ENCODE measurements at regions not wholly inside any gene's neighbourhood (a gene's known extent, or its start where the extent isn't known, plus 50 kb on each side); places are given as distances from the start of the nearest gene placed in this dataset.

DNA sequence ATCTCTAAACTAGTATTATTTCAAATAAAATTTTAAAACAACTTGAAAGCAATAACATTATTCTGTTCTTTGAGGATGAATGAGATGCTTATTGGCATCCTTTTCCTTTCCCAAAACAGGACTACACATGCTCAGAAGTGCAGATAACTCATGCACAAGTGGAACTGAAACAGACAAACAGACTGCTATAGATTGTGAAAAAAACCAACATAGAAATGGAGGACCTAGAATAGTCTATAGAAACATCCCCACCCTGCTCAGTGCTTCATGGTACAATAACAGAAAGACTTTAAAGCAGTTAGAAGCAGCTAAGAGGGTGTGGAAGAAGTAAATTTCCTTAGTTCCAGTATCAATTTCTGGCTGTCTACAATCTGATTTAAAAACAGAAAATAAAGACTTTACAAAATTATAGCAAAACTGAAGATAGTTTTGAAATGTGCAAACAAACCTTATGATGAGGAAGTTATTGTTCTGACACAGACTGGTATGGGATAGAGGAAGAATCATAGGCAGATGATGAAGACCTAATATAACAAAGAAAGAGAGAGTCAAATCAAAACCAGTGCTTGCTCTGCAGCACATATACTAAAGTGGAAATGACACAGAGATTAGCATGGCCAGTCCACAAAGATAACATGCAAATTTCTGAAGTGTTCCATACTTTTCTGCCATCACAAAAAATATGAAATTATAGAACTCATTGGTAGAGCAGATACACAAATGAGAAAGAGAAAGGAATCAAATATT lies 1025.4 kb downstream of the SQOR start:
- intact Hi-C loops (cut with micrococcal nuclease) (no loop called here), in situ Hi-C loops (cut with MboI; ENCODE audit: low sequenced_read_pairs) (no loop called here), dilution Hi-C loops (cut with HindIII; ENCODE audit: low sequenced_read_pairs, unreplicated experiment) (no loop called here)
- TF ChIP-seq MAFK (IDR thresholded peaks at IDR 0.05; ENCODE audit: low read depth, low read length) (no peak), RFX5 (IDR thresholded peaks at IDR 0.05; ENCODE audit: low read depth, low read length) (no peak), MXI1 (IDR thresholded peaks at IDR 0.05; ENCODE audit: borderline replicate concordance, low read depth, low read length) (no peak), FOS (IDR thresholded peaks at IDR 0.05; ENCODE audit: low read depth, low read length) (no peak), MAZ (IDR thresholded peaks at IDR 0.05; ENCODE audit: borderline replicate concordance, low read depth, low read length) (no peak), SMC3 (IDR thresholded peaks at IDR 0.05; ENCODE audit: low read depth, low read length) (no peak)
- H3K14ac ChIP-seq (replicated peaks; ENCODE audit: low read depth, low read length), result no peak overlapping the region
- H3K9me1 ChIP-seq (ENCODE audit: insufficient read depth, low read length), result no peaks in the 10 kb centered on the region
- H4K20me1 ChIP-seq (ENCODE audit: insufficient read depth, low read length), result no peaks in the 10 kb centered on the region
- H2AK9ac ChIP-seq (replicated peaks; ENCODE audit: low read depth, low read length, poor library complexity), result no peak overlapping the region
- H2AFZ ChIP-seq (replicated peaks; ENCODE audit: low read length, poor library complexity), result no peak overlapping the region
- no peak overlapping the region for H3K18ac ChIP-seq (ENCODE audit: low read depth, low read length)
- no peak overlapping the region for H3K9ac ChIP-seq (ENCODE audit: low read depth, low read length)
- no peaks in the 10 kb centered on the region for H3K36me3 ChIP-seq (ENCODE audit: control insufficient read depth, insufficient read depth, low read length)
- no peak for DNase-seq
- no peaks in the 10 kb centered on the region for H3K9me3 ChIP-seq (ENCODE audit: control insufficient read depth, insufficient read depth, low read length)
- ChIA-PET POLR2A (ENCODE audit: unreplicated experiment) (no interaction called here), CTCF (no interaction called here)
- H3K27me3 ChIP-seq (ENCODE audit: control insufficient read depth, insufficient read depth, low read length), result no peaks in the 10 kb centered on the region
- no peak overlapping the region for H4K8ac ChIP-seq (ENCODE audit: low read depth in 2 of 2, low read length in 2 of 2)
- no peak overlapping the region for H3K4ac ChIP-seq (ENCODE audit: low read depth, low read length)
- H4K91ac ChIP-seq (ENCODE audit: insufficient read depth, low read depth, low read length), result no peak overlapping the region
- no peak overlapping the region for H2BK120ac ChIP-seq (ENCODE audit: low read depth, low read length)
- no peak for ATAC-seq (ENCODE audit: low read depth)
- no peak overlapping the region for H3K27ac ChIP-seq (ENCODE audit: insufficient read depth, low read length)
- H4K5ac ChIP-seq (ENCODE audit: low read depth, low read length), result no peak overlapping the region
- no peak overlapping the region for H2BK5ac ChIP-seq (ENCODE audit: low read depth, low read length, poor library complexity, severe bottlenecking)
- BruUV-seq (replicated peaks), result no TSS peak
- H3K4me1 ChIP-seq (ENCODE audit: control insufficient read depth, insufficient read depth, low read length), result no peaks in the 10 kb centered on the region
- H2BK20ac ChIP-seq (ENCODE audit: low read depth, low read length), result no peak overlapping the region
- H2AK5ac ChIP-seq (ENCODE audit: low read depth, low read length), result no peak overlapping the region
- H2BK15ac ChIP-seq (ENCODE audit: low read depth, low read length), result no peak overlapping the region
- no peak overlapping the region for H3K23ac ChIP-seq (ENCODE audit: low read depth, low read length)
- no peaks in the 10 kb centered on the region for H3K79me1 ChIP-seq (ENCODE audit: low read depth in 1 of 2, low read length in 2 of 2)
- no peak overlapping the region for H3K4me2 ChIP-seq (ENCODE audit: low read depth, low read length)
- H3K4me3 ChIP-seq (ENCODE audit: insufficient read depth, low read depth, low read length), result no peak overlapping the region
- H3K56ac ChIP-seq (ENCODE audit: extremely low read depth, insufficient read depth, low read length), result no peak overlapping the region

All from IMR-90 (cell line).